HepG2 (cell line): ENCODE measurements at regions not wholly inside any gene's neighbourhood (a gene's known extent, or its start where the extent isn't known, plus 50 kb on each side); places are given as distances from the start of the nearest gene placed in this dataset.

Source experiments
- ATAC-seq: fragments of 200-7000 bp; cut with Tn5 transposase; 3 replicates; pipeline ENCODE4 v1.9.1; 2020; ENCODE audit warnings: mild to moderate bottlenecking, moderate library complexity
- BruUV-seq: library from RNA; stranded (reverse); fragments of 400-500 nt; replicated peaks from 2 replicates; lab custom pipeline; 2021; lab: Mats Ljungman, UMichigan
- CTCF ChIA-PET: fragments of 300-600 bp; formaldehyde crosslinking; extraction: SDS; loops from one replicate; lab custom pipeline; 2021; ENCODE audit warnings: low total read pairs, inconsistent platforms, low intra/inter-chr PET ratio; lab: Yijun Ruan, JAX
- POLR2A ChIA-PET: fragments of 350-600 bp; sonication (Branson Sonifier 250); formaldehyde crosslinking; loops from one replicate; lab custom pipeline; 2020; ENCODE audit warnings: antibody characterized with exemption, inconsistent platforms; lab: Yijun Ruan, JAX
- DNase-seq: peaks from one replicate; pipeline ENCODE4 v3.0.0-alpha.2; 2015; ENCODE audit warnings: low spot score
- FAIRE-seq: peaks from 3 replicates; lab custom pipeline; 2011; peaks lifted over from hg19 to GRCh38; lab: Jason Lieb, UNC
- H2AFZ ChIP-seq: one replicate; pipeline ENCODE4 v1.6.1; 2011; ENCODE audit warnings: low read length, inconsistent platforms
- H3K27ac ChIP-seq: fragments of 300-600 bp; 3 replicates; pipeline ENCODE4 v1.8.0; 2011; ENCODE audit warnings: mixed run types, mild to moderate bottlenecking, mixed read lengths, low read length, inconsistent platforms; ENCODE audit not compliant: insufficient read depth; ENCODE audit errors: extremely low read length
- H3K27me3 ChIP-seq, 2 experiments: fragments of 200-600 bp in 1 of 2; 2 replicates in 1 of 2; 3 replicates in 1 of 2; pipeline versions ENCODE4 v1.6.0 to v1.8.0; 2011; ENCODE audit warnings: low read length in 2 of 2, mild to moderate bottlenecking in 2 of 2, moderate library complexity in 2 of 2, inconsistent platforms in 1 of 2; ENCODE audit not compliant: insufficient read depth in 2 of 2, control insufficient read depth in 1 of 2
- H3K36me3 ChIP-seq, 2 experiments: fragments of 200-600 bp in 1 of 2; replicated peaks in 1 of 2; 2 replicates in 1 of 2; 3 replicates in 1 of 2; pipeline versions ENCODE4 v1.5.1 to v1.8.0; 2011; ENCODE audit warnings: low read length in 2 of 2, inconsistent platforms in 1 of 2; ENCODE audit not compliant: insufficient read depth in 2 of 2, control insufficient read depth in 1 of 2
- H3K4me1 ChIP-seq: 2 replicates; pipeline ENCODE4 v1.5.1; 2012; ENCODE audit warnings: low read length, inconsistent platforms; ENCODE audit not compliant: insufficient read depth
- H3K4me2 ChIP-seq: 2 replicates; pipeline ENCODE4 v1.6.0; 2011; ENCODE audit warnings: low read depth, low read length, inconsistent platforms
- H3K4me3 ChIP-seq, 3 experiments: fragments of 200-600 bp in 1 of 3; sonication (generic), shearing (Covaris generic) in 1 of 3; replicated peaks in 1 of 3; 2 replicates each; pipeline ENCODE4 v1.5.1; 2011 to 2016; ENCODE audit warnings: low read length in 3 of 3, inconsistent platforms in 2 of 3, low read depth in 2 of 3, mild to moderate bottlenecking in 2 of 3, control low read depth in 1 of 3, mixed read lengths in 1 of 3; ENCODE audit not compliant: insufficient read depth in 1 of 3
- H3K79me2 ChIP-seq: one replicate; pipeline ENCODE4 v1.6.1; 2011; ENCODE audit warnings: low read length, inconsistent platforms; ENCODE audit not compliant: insufficient read depth
- H3K9ac ChIP-seq: 2 replicates; pipeline ENCODE4 v1.6.0; 2011; ENCODE audit warnings: mild to moderate bottlenecking, low read depth, low read length, inconsistent platforms; ENCODE audit not compliant: insufficient read depth
- H3K9me3 ChIP-seq: 2 replicates; pipeline ENCODE4 v1.5.1; 2012; ENCODE audit warnings: mild to moderate bottlenecking, low read length
- H4K20me1 ChIP-seq: 2 replicates; pipeline ENCODE4 v1.6.0; 2011; ENCODE audit warnings: inconsistent platforms, mild to moderate bottlenecking, low read length, moderate library complexity; ENCODE audit not compliant: insufficient read depth
- MTA3 ChIP-seq: sonication (generic); formaldehyde crosslinking; IDR thresholded peaks from 2 replicates; pipeline ENCODE4 v1.4.0; 2020; ENCODE audit warnings: missing genetic modification reagents
- RCOR2 ChIP-seq: IDR thresholded peaks from 2 replicates; pipeline ENCODE4 v1.6.1; 2016; ENCODE audit warnings: missing biosample characterization, missing genetic modification reagents
- USF2 ChIP-seq, 2 experiments: sonication (generic) in 1 of 2; formaldehyde crosslinking in 1 of 2; IDR thresholded peaks; 2 replicates each; pipeline versions ENCODE4 v1.5.1 to v1.6.1; 2011 to 2020; ENCODE audit warnings: borderline replicate concordance in 1 of 2, low read depth in 1 of 2, low read length in 1 of 2, mild to moderate bottlenecking in 1 of 2, missing genetic modification reagents in 1 of 2, moderate library complexity in 1 of 2
- ZNF768 ChIP-seq: sonication (generic); formaldehyde crosslinking; IDR thresholded peaks from 2 replicates; pipeline ENCODE4 v1.4.0; 2020; ENCODE audit warnings: missing genetic modification reagents
- WGBS: methylation state at CpG from one replicate; pipeline ENCODE4 v1.1.6; 2017; ENCODE audit warnings: low lambda C conversion rate; 5-methylcytosine and 5-hydroxymethylcytosine counted together
- in situ Hi-C: cut with HindIII; loops from 2 replicates; pipeline ENCODE4 v1.10.0; 2017; ENCODE audit warnings: low pct_unique_long_range_greater_than_20kb; ENCODE audit not compliant: extremely low pct_ligation_motif_present
- intact Hi-C: fragments of 100-400 bp; cut with micrococcal nuclease; formaldehyde crosslinking; loops from one replicate; pipeline ENCODE4 v1.10.0; 2022; ENCODE audit not compliant: unreplicated experiment
- TF ChIP-seq, protein P1 (sequence below): sonication (generic); formaldehyde crosslinking; conservative IDR thresholded peaks from 2 replicates; pipeline ENCODE4 v1.4.0; 2020; ENCODE audit warnings: missing genetic modification reagents

DNA sequence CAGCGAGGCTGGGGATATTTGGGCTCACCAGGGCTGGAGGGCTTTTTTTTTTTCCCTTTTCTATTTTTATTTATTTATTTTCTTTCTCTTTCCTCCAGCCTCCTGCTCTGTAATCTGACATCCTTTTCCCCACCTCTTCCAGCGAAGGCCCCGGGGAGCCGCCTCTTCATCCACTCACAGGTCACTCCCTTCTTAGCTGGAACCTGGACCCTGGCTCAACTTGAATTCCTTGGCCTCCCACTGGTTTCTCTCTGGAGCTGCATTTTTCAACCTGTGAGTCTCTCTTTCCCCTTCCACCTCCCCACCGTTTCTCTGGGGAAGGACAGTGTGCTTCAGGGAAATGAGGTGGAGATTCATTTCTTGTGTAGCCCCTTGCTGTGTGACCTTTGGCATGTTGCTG is 82.0 kb downstream of the MRM1 start:
- Histone ChIP-seq H3K4me2 (no peak overlapping the region), H4K20me1 (no peaks in the 10 kb centered on the region), H3K79me2 (no peaks in the 10 kb centered on the region), H3K9ac (no peak overlapping the region), H3K4me1 (no peaks in the 10 kb centered on the region), H3K27ac (no peak overlapping the region), H3K4me3 (no peak overlapping the region), H2AFZ (no peak overlapping the region), H3K27me3 (peaks cover 2 to 59% of the 10 kb centered on the region in 2 experiments; a peak in 4 of 5 replicates), H3K9me3 (no peaks in the 10 kb centered on the region), H3K36me3 (no peaks in the 10 kb centered on the region)
- TF ChIP-seq RCOR2 (CRISPR knock-in tag) (no peak), MTA3 (no peak), USF2 (IDR thresholded peaks at IDR 0.05; ENCODE audit: low read depth, low read length) (no peak), USF2 (CRISPR knock-in tag; IDR thresholded peaks at IDR 0.05; ENCODE audit: borderline replicate concordance) (no peak), ZNF768 (CRISPR knock-in tag) (peak; percentile 41; the same call in 1 of the 2 replicates)
- TF ChIP-seq, protein P1, sequence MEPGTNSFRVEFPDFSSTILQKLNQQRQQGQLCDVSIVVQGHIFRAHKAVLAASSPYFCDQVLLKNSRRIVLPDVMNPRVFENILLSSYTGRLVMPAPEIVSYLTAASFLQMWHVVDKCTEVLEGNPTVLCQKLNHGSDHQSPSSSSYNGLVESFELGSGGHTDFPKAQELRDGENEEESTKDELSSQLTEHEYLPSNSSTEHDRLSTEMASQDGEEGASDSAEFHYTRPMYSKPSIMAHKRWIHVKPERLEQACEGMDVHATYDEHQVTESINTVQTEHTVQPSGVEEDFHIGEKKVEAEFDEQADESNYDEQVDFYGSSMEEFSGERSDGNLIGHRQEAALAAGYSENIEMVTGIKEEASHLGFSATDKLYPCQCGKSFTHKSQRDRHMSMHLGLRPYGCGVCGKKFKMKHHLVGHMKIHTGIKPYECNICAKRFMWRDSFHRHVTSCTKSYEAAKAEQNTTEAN (CRISPR knock-in tag) = no peak
- BruUV-seq = no TSS peak
- FAIRE-seq (no peak), DNase-seq (no peak), ATAC-seq (no peak)
- in situ Hi-C loops = no loop called here
- CTCF ChIA-PET = no interaction called here
- intact Hi-C loops = no loop called here
- POLR2A ChIA-PET = no interaction called here
- WGBS = 41% methylated on average over 5 of the region's 5 CpGs
